ENCODE measurements at regions not wholly inside any gene's neighbourhood (a gene's known extent, or its start where the extent isn't known, plus 50 kb on each side); places are given as distances from the start of the nearest gene placed in this dataset.
"Not testable (repeated sequence)": the region's sequence is repeated elsewhere in the genome, so short reads cannot be mapped to it uniquely, and the experiment has no call there.

GRCh38 chr13:54004026-54004699 is 975.5 kb downstream of the OLFM4 start:
- ATAC-seq (ENCODE audit: low read depth in 2 of 2) (no peak), DNase-seq (no peak)
- Histone ChIP-seq H3K27me3 (ENCODE audit: control insufficient read depth, insufficient read depth, low read length) (no peaks in the 10 kb centered on the region), H3K36me3 (ENCODE audit: control insufficient read depth, insufficient read depth, low read length) (no peaks in the 10 kb centered on the region), H3K4me1 (ENCODE audit: control insufficient read depth, insufficient read depth, low read length, poor library complexity, severe bottlenecking) (no peaks in the 10 kb centered on the region), H3K4me3 (ENCODE audit: low read depth, low read length) (no peak overlapping the region), H3K9me3 (ENCODE audit: control insufficient read depth in 2 of 2, low read length in 2 of 2) (peaks cover 0 to 4% of the 10 kb centered on the region in 2 experiments), H3K27ac (ENCODE audit: insufficient read depth, low read length, poor library complexity, severe bottlenecking) (no peak overlapping the region)
- Mint-ChIP-seq H3K4me1 (no peaks in the 10 kb centered on the region), H3K4me3 (no peak overlapping the region), H3K27me3 (peaks cover 4% of the 10 kb centered on the region), H3K36me3 (no peaks in the 10 kb centered on the region), H3K27ac (no peak overlapping the region), H3K9me3 (peaks cover 0 to 13% (median 5%) of the 10 kb centered on the region in 7 donors)

DNA sequence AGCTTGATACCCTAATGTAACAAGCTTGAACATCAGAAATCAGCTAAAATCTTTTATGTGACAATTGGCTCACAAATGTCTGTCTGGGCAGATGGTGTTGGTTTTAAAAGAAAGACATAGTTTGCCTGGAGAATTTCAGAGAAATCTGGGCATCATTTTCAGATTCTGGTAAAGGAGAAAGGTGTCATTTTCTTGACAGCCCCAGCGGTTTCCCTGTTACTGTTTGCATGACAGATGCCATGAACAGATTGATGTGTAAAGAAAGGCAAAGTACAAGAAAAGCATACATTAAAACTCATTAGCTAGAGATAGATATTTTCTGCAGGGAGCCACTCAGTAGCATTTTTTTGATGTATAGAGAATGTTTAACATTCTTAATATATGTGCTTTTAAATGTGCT is 987.9 kb downstream of the OLFM4 start:
- H3K4me3 ChIP-seq (ENCODE audit: low read depth, low read length) = no peak overlapping the region
- no peaks in the 10 kb centered on the region for H3K27me3 ChIP-seq (ENCODE audit: control insufficient read depth, insufficient read depth, low read length)
- DNase-seq = no peak
- H3K9me3 ChIP-seq (ENCODE audit: control insufficient read depth in 2 of 2, low read length in 2 of 2) = peaks cover 0 to 2% of the 10 kb centered on the region in 2 experiments
- Mint-ChIP-seq H3K27me3 (no peaks in the 10 kb centered on the region), H3K36me3 (no peaks in the 10 kb centered on the region), H3K4me3 (no peak overlapping the region), H3K27ac (no peak overlapping the region), H3K9me3 (peaks cover 0 to 35% (median 9%) of the 10 kb centered on the region in 7 donors), H3K4me1 (no peaks in the 10 kb centered on the region)
- no peaks in the 10 kb centered on the region for H3K4me1 ChIP-seq (ENCODE audit: control insufficient read depth, insufficient read depth, low read length, poor library complexity, severe bottlenecking)
- H3K27ac ChIP-seq (ENCODE audit: insufficient read depth, low read length, poor library complexity, severe bottlenecking) = no peak overlapping the region
- ATAC-seq (ENCODE audit: low read depth in 2 of 2) = no peak
- no peaks in the 10 kb centered on the region for H3K36me3 ChIP-seq (ENCODE audit: control insufficient read depth, insufficient read depth, low read length)

DNA sequence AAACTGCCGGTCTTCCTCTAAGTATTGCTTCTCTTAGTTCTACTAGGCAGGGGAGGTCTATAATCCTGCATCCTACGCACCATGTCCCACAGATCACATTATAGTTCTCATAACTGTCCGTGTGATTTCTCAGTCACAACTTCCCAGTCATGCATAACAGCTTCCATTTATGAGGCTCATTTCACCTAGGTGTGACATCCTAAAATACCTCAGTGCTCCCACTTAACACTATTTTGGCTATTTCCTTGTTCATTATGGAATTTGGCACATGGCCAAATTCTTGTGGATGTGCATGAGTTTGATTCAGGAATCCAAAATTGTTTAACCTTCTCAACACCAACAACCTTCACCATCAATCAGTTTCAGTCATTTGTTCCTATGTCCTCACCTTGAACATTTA is 989.9 kb downstream of the OLFM4 start:
- H3K4me1 Mint-ChIP-seq = no peaks in the 10 kb centered on the region
- H3K4me1 ChIP-seq (ENCODE audit: control insufficient read depth, insufficient read depth, low read length, poor library complexity, severe bottlenecking) = no peaks in the 10 kb centered on the region
- H3K9me3 ChIP-seq (ENCODE audit: control insufficient read depth in 2 of 2, low read length in 2 of 2) = no peaks in the 10 kb centered on the region
- H3K27me3 ChIP-seq (ENCODE audit: control insufficient read depth, insufficient read depth, low read length) = no peaks in the 10 kb centered on the region
- H3K27ac ChIP-seq (ENCODE audit: insufficient read depth, low read length, poor library complexity, severe bottlenecking) = no peak overlapping the region
- no peaks in the 10 kb centered on the region for H3K36me3 ChIP-seq (ENCODE audit: control insufficient read depth, insufficient read depth, low read length)
- H3K9me3 Mint-ChIP-seq = peaks cover 0 to 33% (median 10%) of the 10 kb centered on the region in 7 donors
- no peak for DNase-seq
- no peaks in the 10 kb centered on the region for H3K27me3 Mint-ChIP-seq
- ATAC-seq (ENCODE audit: low read depth in 2 of 2) = no peak
- no peak overlapping the region for H3K27ac Mint-ChIP-seq
- H3K36me3 Mint-ChIP-seq = no peaks in the 10 kb centered on the region
- H3K4me3 Mint-ChIP-seq = no peak overlapping the region
- no peak overlapping the region for H3K4me3 ChIP-seq (ENCODE audit: low read depth, low read length)

- DNase-seq (no peak), ATAC-seq (ENCODE audit: low read depth in 2 of 2) (no peak)
- Mint-ChIP-seq H3K4me3 (no peak overlapping the region), H3K4me1 (no peaks in the 10 kb centered on the region), H3K9me3 (peaks cover 0 to 45% (median 11%) of the 10 kb centered on the region in 7 donors), H3K27me3 (no peaks in the 10 kb centered on the region), H3K36me3 (no peaks in the 10 kb centered on the region), H3K27ac (no peak overlapping the region)
- H3K4me3 ChIP-seq (ENCODE audit: low read depth, low read length) = no peak overlapping the region
- no peaks in the 10 kb centered on the region for H3K27me3 ChIP-seq (ENCODE audit: control insufficient read depth, insufficient read depth, low read length)
- no peaks in the 10 kb centered on the region for H3K4me1 ChIP-seq (ENCODE audit: control insufficient read depth, insufficient read depth, low read length, poor library complexity, severe bottlenecking)
- H3K27ac ChIP-seq (ENCODE audit: insufficient read depth, low read length, poor library complexity, severe bottlenecking) = no peak overlapping the region
- no peaks in the 10 kb centered on the region for H3K36me3 ChIP-seq (ENCODE audit: control insufficient read depth, insufficient read depth, low read length)
- H3K9me3 ChIP-seq (ENCODE audit: control insufficient read depth in 2 of 2, low read length in 2 of 2) = peaks cover 0 to 23% of the 10 kb centered on the region in 2 experiments
Observed at GRCh38 chr13:54029226-54029625, 1000.6 kb downstream of the OLFM4 start.

GRCh38 chr13:54029720-54030119 is 1001.1 kb downstream of the OLFM4 start:
- ATAC-seq (ENCODE audit: low read depth in 2 of 2) = no peak
- no peak overlapping the region for H3K27ac ChIP-seq (ENCODE audit: insufficient read depth, low read length, poor library complexity, severe bottlenecking)
- H3K27me3 ChIP-seq (ENCODE audit: control insufficient read depth, insufficient read depth, low read length) = no peaks in the 10 kb centered on the region
- no peak overlapping the region for H3K4me3 ChIP-seq (ENCODE audit: low read depth, low read length)
- peaks cover 0 to 41% (median 12%) of the 10 kb centered on the region in 7 donors for H3K9me3 Mint-ChIP-seq
- no peaks in the 10 kb centered on the region for H3K4me1 ChIP-seq (ENCODE audit: control insufficient read depth, insufficient read depth, low read length, poor library complexity, severe bottlenecking)
- peaks cover 0 to 18% of the 10 kb centered on the region in 2 experiments for H3K9me3 ChIP-seq (ENCODE audit: control insufficient read depth in 2 of 2, low read length in 2 of 2)
- DNase-seq = no peak
- no peaks in the 10 kb centered on the region for H3K4me1 Mint-ChIP-seq
- H3K4me3 Mint-ChIP-seq = no peak overlapping the region
- H3K36me3 Mint-ChIP-seq = no peaks in the 10 kb centered on the region
- no peaks in the 10 kb centered on the region for H3K36me3 ChIP-seq (ENCODE audit: control insufficient read depth, insufficient read depth, low read length)
- H3K27me3 Mint-ChIP-seq = no peaks in the 10 kb centered on the region
- H3K27ac Mint-ChIP-seq = no peak overlapping the region

DNA sequence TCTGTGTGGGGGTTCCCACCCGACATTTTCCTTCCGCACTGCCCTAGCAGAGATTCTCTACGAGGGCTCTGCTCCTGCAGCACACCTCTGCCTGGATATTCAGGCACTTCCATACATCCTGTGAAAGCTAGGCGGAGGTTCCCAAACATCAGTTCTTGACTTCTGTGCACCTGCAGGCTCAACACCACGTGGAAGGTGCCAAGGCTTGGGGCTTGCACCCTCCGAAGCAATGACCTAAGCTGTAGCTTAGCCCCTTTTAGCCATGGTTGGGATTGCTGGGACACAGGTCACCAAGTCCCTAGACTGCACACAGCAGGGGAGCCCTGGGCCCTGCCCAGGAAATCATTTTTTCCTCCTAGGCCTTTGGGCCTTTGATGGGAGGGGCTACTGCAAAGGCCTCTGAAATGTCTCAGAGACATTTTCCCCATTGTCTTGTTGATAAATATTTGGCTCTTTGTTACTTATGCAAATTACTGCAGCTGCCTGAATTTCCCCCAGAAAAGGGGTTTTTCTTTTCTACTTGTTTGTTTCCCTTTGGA is 1004.8 kb downstream of the OLFM4 start:
- no peaks in the 10 kb centered on the region for H3K27me3 Mint-ChIP-seq
- no peak overlapping the region for H3K4me3 Mint-ChIP-seq
- no peak for DNase-seq
- Histone ChIP-seq H3K9me3 (ENCODE audit: control insufficient read depth in 2 of 2, low read length in 2 of 2) (peaks cover 0 to 9% of the 10 kb centered on the region in 2 experiments), H3K36me3 (ENCODE audit: control insufficient read depth, insufficient read depth, low read length) (no peaks in the 10 kb centered on the region), H3K27ac (ENCODE audit: insufficient read depth, low read length, poor library complexity, severe bottlenecking) (no peak overlapping the region), H3K4me3 (ENCODE audit: low read depth, low read length) (no peak overlapping the region), H3K4me1 (ENCODE audit: control insufficient read depth, insufficient read depth, low read length, poor library complexity, severe bottlenecking) (no peaks in the 10 kb centered on the region), H3K27me3 (ENCODE audit: control insufficient read depth, insufficient read depth, low read length) (no peaks in the 10 kb centered on the region)
- H3K27ac Mint-ChIP-seq = no peak overlapping the region
- no peaks in the 10 kb centered on the region for H3K36me3 Mint-ChIP-seq
- H3K4me1 Mint-ChIP-seq = no peaks in the 10 kb centered on the region
- peaks cover 0 to 33% (median 6%) of the 10 kb centered on the region in 7 donors for H3K9me3 Mint-ChIP-seq
- no peak for ATAC-seq (ENCODE audit: low read depth in 2 of 2)

- H3K9me3 Mint-ChIP-seq = peaks cover 0 to 29% (median 6%) of the 10 kb centered on the region in 7 donors
- Histone ChIP-seq H3K4me3 (ENCODE audit: low read depth, low read length) (no peak overlapping the region), H3K27me3 (ENCODE audit: control insufficient read depth, insufficient read depth, low read length) (no peaks in the 10 kb centered on the region), H3K4me1 (ENCODE audit: control insufficient read depth, insufficient read depth, low read length, poor library complexity, severe bottlenecking) (no peaks in the 10 kb centered on the region), H3K36me3 (ENCODE audit: control insufficient read depth, insufficient read depth, low read length) (no peaks in the 10 kb centered on the region), H3K9me3 (ENCODE audit: control insufficient read depth in 2 of 2, low read length in 2 of 2) (peaks cover 0 to 9% of the 10 kb centered on the region in 2 experiments), H3K27ac (ENCODE audit: insufficient read depth, low read length, poor library complexity, severe bottlenecking) (no peak overlapping the region)
- H3K27ac Mint-ChIP-seq = no peak overlapping the region
- ATAC-seq (ENCODE audit: low read depth in 2 of 2) (no peak), DNase-seq (no peak)
- no peaks in the 10 kb centered on the region for H3K36me3 Mint-ChIP-seq
- no peaks in the 10 kb centered on the region for H3K27me3 Mint-ChIP-seq
- no peaks in the 10 kb centered on the region for H3K4me1 Mint-ChIP-seq
- H3K4me3 Mint-ChIP-seq = no peak overlapping the region
Observed at GRCh38 chr13:54034047-54034446, 1005.4 kb downstream of the OLFM4 start.

GRCh38 chr13:54057416-54057815 is 1028.8 kb downstream of the OLFM4 start:
- H3K4me1 Mint-ChIP-seq; H3K27ac ChIP-seq (ENCODE audit: insufficient read depth, low read length, poor library complexity, severe bottlenecking); ATAC-seq (ENCODE audit: low read depth in 2 of 2); H3K27ac Mint-ChIP-seq; H3K9me3 ChIP-seq (ENCODE audit: control insufficient read depth in 2 of 2, low read length in 2 of 2); H3K4me1 ChIP-seq (ENCODE audit: control insufficient read depth, insufficient read depth, low read length, poor library complexity, severe bottlenecking); H3K36me3 Mint-ChIP-seq; H3K36me3 ChIP-seq (ENCODE audit: control insufficient read depth, insufficient read depth, low read length); H3K27me3 ChIP-seq (ENCODE audit: control insufficient read depth, insufficient read depth, low read length); H3K27me3 Mint-ChIP-seq; H3K4me3 Mint-ChIP-seq; H3K4me3 ChIP-seq (ENCODE audit: low read depth, low read length); DNase-seq: not testable (repeated sequence)
- peaks cover 0 to 30% (median 5%) of the 10 kb centered on the region in 7 donors for H3K9me3 Mint-ChIP-seq
